HG03432 (cell line): ENCODE measurements at regions not wholly inside any gene's neighbourhood (a gene's known extent, or its start where the extent isn't known, plus 50 kb on each side); places are given as distances from the start of the nearest gene placed in this dataset.
"Not testable (repeated sequence)": the region's sequence is repeated elsewhere in the genome, so short reads cannot be mapped to it uniquely, and the experiment has no call there.

Experiments used
- ATAC-seq: cut with Tn5 transposase; IDR thresholded peaks from one replicate; pipeline ENCODE4 v1.9.1; 2021; ENCODE audit warnings: mild to moderate bottlenecking, moderate library complexity; ENCODE audit not compliant: unreplicated experiment

- no peak for ATAC-seq
These were observed 210.9 kb upstream of the TBX18 start for GRCh38 chr6:84975316-84975715.

- ATAC-seq: no peak
These were observed 209.2 kb upstream of the TBX18 start for GRCh38 chr6:84973606-84974005.

GRCh38 chr6:84967965-84968364 lies 203.6 kb upstream of the TBX18 start:
- ATAC-seq: no peak

- ATAC-seq: no peak
These were observed 203.0 kb upstream of the TBX18 start for GRCh38 chr6:84967389-84967788.

- ATAC-seq: no peak
These were observed 188.8 kb upstream of the TBX18 start for GRCh38 chr6:84953111-84953755.

- not testable (repeated sequence) for ATAC-seq
These were observed 180.5 kb upstream of the TBX18 start for GRCh38 chr6:84944926-84945325.

- no peak for ATAC-seq
These were observed 179.5 kb upstream of the TBX18 start for GRCh38 chr6:84943905-84944304.

- ATAC-seq: not testable (repeated sequence)
These were observed 177.2 kb upstream of the TBX18 start for GRCh38 chr6:84941609-84942008.

GRCh38 chr6:84929212-84929611 lies 164.8 kb upstream of the TBX18 start:
- ATAC-seq: no peak

GRCh38 chr6:84927551-84927950 lies 163.2 kb upstream of the TBX18 start:
- no peak for ATAC-seq

- ATAC-seq: no peak
These were observed 162.1 kb upstream of the TBX18 start for GRCh38 chr6:84926189-84927155.

- ATAC-seq: no peak
These were observed 157.5 kb upstream of the TBX18 start for GRCh38 chr6:84921891-84922290.

- ATAC-seq: no peak
These were observed 155.6 kb upstream of the TBX18 start for GRCh38 chr6:84920021-84920420.

- no peak for ATAC-seq
These were observed 152.3 kb upstream of the TBX18 start for GRCh38 chr6:84916704-84917103.

- ATAC-seq: no peak
These were observed 148.3 kb upstream of the TBX18 start for GRCh38 chr6:84912472-84913322.

- no peak for ATAC-seq
These were observed 146.7 kb upstream of the TBX18 start for GRCh38 chr6:84910906-84911607.

- ATAC-seq: no peak
These were observed 144.0 kb upstream of the TBX18 start for GRCh38 chr6:84908304-84908904.

- no peak for ATAC-seq
These were observed 142.1 kb upstream of the TBX18 start for GRCh38 chr6:84906514-84906913.

- ATAC-seq: no peak
These were observed 141.4 kb upstream of the TBX18 start for GRCh38 chr6:84905823-84906222.

- no peak for ATAC-seq
These were observed 138.0 kb upstream of the TBX18 start for GRCh38 chr6:84902354-84902928.
